GM12878 (cell line): ENCODE measurements at regions not wholly inside any gene's neighbourhood (a gene's known extent, or its start where the extent isn't known, plus 50 kb on each side); places are given as distances from the start of the nearest gene placed in this dataset.
A peak's percentile ranks its signal among the peaks of the same experiment; 100 is the strongest.

Source experiments
- CTCF ChIP-seq, 3 experiments: IDR thresholded peaks in 2 of 3; conservative IDR thresholded peaks in 1 of 3; 2 replicates each; pipeline ENCODE4 v1.5.1; 2011; ENCODE audit warnings: low read depth in 3 of 3, low read length in 3 of 3, mild to moderate bottlenecking in 3 of 3, control low read depth in 2 of 3, moderate library complexity in 2 of 3, inconsistent platforms in 1 of 3, mixed read lengths in 1 of 3; ENCODE audit not compliant: control insufficient read depth in 2 of 3, insufficient read depth in 1 of 3; ENCODE audit errors: extremely low read depth in 1 of 3
- FOS ChIP-seq: IDR thresholded peaks from 3 replicates; pipeline ENCODE4 v1.6.1; 2011; ENCODE audit warnings: borderline replicate concordance; ENCODE audit not compliant: insufficient read length; ENCODE audit errors: extremely low read depth
- IKZF1 ChIP-seq: fragments of 450-650 bp; conservative IDR thresholded peaks from 2 replicates; pipeline ENCODE4 v1.6.1; 2017; ENCODE audit warnings: antibody characterized with exemption, mild to moderate bottlenecking
- IRF5 ChIP-seq: fragments of 450-650 bp; IDR thresholded peaks from 2 replicates; pipeline ENCODE4 v1.6.1; 2017; ENCODE audit warnings: borderline replicate concordance
- MXI1 ChIP-seq: fragments of 150-350 bp; IDR thresholded peaks from 2 replicates; pipeline ENCODE4 v1.6.1; 2011; ENCODE audit warnings: low read depth, mild to moderate bottlenecking, inconsistent platforms, low read length, improper control_type of control experiment
- SIX5 ChIP-seq: IDR thresholded peaks from 2 replicates; pipeline ENCODE4 v1.6.1; 2011; ENCODE audit warnings: mild to moderate bottlenecking, low read depth, low read length, moderate library complexity; ENCODE audit not compliant: severe bottlenecking
- SKIL ChIP-seq: fragments of 450-650 bp; IDR thresholded peaks from 2 replicates; pipeline ENCODE4 v1.6.1; 2017; ENCODE audit warnings: mild to moderate bottlenecking, low read depth, inconsistent platforms; ENCODE audit not compliant: poor library complexity, severe bottlenecking
- SPI1 ChIP-seq: IDR thresholded peaks from 2 replicates; pipeline ENCODE4 v1.6.1; 2011; ENCODE audit warnings: low read depth, mild to moderate bottlenecking, low read length, moderate library complexity, borderline replicate concordance; ENCODE audit not compliant: insufficient read depth
- SREBF2 ChIP-seq: IDR thresholded peaks from 2 replicates; pipeline ENCODE4 v1.6.1; 2012; ENCODE audit warnings: mild to moderate bottlenecking, low read length
- USF1 ChIP-seq: IDR thresholded peaks from 2 replicates; pipeline ENCODE4 v1.6.1; 2011; ENCODE audit warnings: borderline replicate concordance, low read depth, mild to moderate bottlenecking, moderate library complexity, mixed read lengths, low read length; ENCODE audit not compliant: insufficient read depth; ENCODE audit errors: extremely low read length
- ZNF207 ChIP-seq: fragments of 450-650 bp; IDR thresholded peaks from 2 replicates; pipeline ENCODE4 v1.6.1; 2014; ENCODE audit warnings: antibody characterized with exemption, mild to moderate bottlenecking, borderline replicate concordance
- TF ChIP-seq, protein P1 (sequence below): fragments of 450-650 bp; IDR thresholded peaks from 2 replicates; pipeline ENCODE4 v1.6.1; 2016; ENCODE audit warnings: mild to moderate bottlenecking

- TF ChIP-seq CTCF (IDR thresholded peaks at IDR 0.05 in 2 of 3, conservative IDR thresholded peaks at IDR 0.05 in 1 of 3; ENCODE audit: control insufficient read depth in 2 of 3, extremely low read depth in 1 of 3, insufficient read depth in 1 of 3, low read depth in 3 of 3, low read length in 3 of 3): no peak
- no peak for TF ChIP-seq IRF5
- TF ChIP-seq MXI1: peak; percentile 73; the same call in 1 of the 2 replicates
- no peak for TF ChIP-seq ZNF207
- peak; percentile 67 for TF ChIP-seq IKZF1
- TF ChIP-seq, protein P1, sequence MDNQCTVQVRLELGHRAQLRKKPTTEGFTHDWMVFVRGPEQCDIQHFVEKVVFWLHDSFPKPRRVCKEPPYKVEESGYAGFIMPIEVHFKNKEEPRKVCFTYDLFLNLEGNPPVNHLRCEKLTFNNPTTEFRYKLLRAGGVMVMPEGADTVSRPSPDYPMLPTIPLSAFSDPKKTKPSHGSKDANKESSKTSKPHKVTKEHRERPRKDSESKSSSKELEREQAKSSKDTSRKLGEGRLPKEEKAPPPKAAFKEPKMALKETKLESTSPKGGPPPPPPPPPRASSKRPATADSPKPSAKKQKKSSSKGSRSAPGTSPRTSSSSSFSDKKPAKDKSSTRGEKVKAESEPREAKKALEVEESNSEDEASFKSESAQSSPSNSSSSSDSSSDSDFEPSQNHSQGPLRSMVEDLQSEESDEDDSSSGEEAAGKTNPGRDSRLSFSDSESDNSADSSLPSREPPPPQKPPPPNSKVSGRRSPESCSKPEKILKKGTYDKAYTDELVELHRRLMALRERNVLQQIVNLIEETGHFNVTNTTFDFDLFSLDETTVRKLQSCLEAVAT: no peak
- no peak for TF ChIP-seq USF1
- TF ChIP-seq SREBF2: no peak
- peak; percentile 74 for TF ChIP-seq SPI1
- TF ChIP-seq SKIL: peak; percentile 75
- no peak for TF ChIP-seq FOS
- TF ChIP-seq SIX5: no peak
Observed at GRCh38 chr3:106255870-106256248, 387.0 kb upstream of the CBLB start (continued).
